HuH-7 (cell line): ENCODE measurements at regions not wholly inside any gene's neighbourhood (a gene's known extent, or its start where the extent isn't known, plus 50 kb on each side); places are given as distances from the start of the nearest gene placed in this dataset.
"Not testable (repeated sequence)": the region's sequence is repeated elsewhere in the genome, so short reads cannot be mapped to it uniquely, and the experiment has no call there.

Source experiments
- DNase-seq: peaks from one replicate; pipeline ENCODE4 v3.0.0; 2011; ENCODE audit warnings: low spot score

- DNase-seq: no peak
Measured at GRCh38 chr1:60268451-60268850, 194.9 kb upstream of the C1orf87 start.

DNA sequence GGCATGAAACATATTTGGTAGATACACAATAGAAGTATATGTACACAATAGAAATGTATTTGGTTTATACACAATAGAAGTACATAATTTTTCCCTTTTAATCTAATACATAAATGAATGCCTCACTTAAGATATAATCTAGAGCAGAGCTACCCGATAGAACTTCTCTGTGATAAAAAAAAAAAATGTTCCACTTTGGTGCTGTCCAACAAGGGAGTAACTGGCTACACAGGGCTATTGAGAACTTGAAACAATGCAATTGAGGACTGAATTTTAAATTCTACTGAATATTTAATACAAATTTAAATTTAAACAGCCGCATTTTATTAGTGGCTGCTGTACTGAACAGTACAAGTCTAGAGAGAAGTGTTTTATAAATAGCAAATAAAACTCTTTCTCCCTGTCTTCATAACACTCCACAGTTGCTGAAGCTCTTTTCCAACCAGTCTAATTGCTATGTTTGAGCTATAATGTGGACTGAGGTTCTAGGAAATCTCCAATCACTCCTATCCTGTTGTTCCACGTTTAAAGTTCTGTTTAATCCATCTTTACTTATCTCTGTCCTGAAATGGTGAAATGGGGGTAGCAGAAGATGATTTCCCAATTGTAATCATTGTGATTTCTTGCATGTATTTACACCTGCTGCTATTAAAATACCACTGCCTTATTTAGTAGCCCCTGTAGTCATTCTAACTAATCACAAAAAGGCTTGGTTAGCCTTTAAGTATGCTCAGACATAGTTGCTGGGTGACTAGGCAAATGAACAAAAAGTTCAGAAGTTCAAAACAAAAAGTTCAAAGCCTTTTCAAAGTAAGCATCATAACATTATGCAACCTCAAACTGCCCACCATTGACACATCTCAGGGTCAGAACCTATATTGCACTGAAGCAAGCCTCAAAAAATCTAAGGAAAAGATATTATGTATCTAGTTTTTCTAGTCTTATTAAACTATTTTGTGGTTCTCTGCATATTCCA is 192.3 kb upstream of the C1orf87 start:
- DNase-seq: peak; percentile 28

GRCh38 chr1:60262701-60263100 is 189.1 kb upstream of the C1orf87 start:
- DNase-seq: no peak

- DNase-seq: no peak
Measured at GRCh38 chr1:60257531-60257930, 184.0 kb upstream of the C1orf87 start.

DNA sequence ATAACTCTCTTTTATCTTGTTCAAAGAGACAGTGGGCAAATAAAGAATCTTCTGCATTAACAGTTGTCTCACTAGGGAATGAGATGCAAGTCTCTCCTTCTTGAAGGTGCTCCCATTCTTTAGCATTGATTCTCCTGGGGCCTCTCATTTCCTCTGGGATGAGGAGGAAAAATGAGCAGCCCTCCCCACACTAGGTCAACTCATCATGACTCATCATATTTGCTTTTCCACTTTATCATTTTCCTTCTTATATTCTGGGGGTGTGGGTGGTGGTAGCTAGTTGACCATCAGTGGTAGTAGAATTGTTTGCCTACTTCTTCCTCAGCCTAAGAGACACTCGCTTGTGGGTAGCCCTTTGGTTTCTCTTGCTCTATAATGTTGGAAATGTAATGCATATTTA is 182.0 kb upstream of the C1orf87 start:
- no peak for DNase-seq

DNA sequence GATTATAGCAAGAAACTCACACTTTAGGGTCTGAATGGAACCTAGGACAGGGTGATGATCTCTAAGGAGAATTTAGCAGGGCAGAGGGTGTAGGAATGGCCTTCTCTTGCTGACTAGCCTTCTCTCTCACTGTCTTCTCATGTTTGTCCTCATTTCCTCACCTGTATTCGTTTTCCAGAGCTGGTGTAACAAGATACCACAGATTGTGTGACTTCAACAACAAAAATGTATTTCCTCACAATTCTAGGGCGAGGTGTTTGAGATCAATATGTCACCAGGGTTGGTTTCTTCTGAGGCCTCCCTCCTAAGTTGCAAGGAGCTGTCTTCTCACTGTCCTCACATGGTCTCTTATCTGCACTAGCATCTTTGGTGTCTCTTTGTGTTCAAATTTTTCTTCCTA is 177.9 kb upstream of the C1orf87 start:
- DNase-seq: no peak

DNA sequence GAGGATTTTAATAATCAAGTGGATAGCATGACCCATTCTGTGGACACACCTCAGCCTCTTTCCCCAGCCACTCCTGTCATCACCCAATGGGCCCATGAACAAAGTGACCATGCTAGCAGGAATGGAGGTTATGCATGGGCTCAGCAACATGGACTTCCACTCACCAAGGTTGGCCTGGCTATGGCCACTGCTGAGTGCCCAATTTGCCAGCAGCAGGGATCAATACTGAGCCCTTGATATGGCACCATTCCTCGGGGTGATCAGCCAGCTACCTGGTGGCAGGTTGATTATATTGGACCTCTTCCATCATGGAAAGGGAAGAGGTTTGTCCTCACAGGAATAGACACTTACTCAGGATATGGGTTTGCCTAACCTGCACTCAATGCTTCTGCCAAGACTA is 173.9 kb upstream of the C1orf87 start:
- DNase-seq: not testable (repeated sequence)

GRCh38 chr1:60245324-60245723 is 171.8 kb upstream of the C1orf87 start:
- no peak for DNase-seq

DNA sequence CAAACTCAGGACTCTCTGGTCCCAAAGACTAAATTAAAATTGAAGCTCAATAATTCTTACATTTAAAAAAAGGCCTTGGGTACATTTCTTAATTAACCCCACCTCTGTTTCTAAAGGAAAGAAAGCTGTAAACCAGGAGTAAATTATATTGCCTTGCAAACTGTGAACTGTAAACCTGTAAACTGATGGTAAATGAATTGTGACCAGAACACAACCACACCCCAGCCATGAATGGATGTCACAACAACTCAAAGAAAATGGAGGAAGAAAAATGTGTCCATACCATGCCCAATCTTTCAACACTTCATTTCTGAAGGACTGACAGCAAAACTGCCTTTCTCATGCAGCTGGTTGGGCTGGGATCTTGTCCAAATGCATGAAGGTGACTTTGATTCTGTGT is 171.3 kb upstream of the C1orf87 start:
- DNase-seq: no peak

GRCh38 chr1:60235275-60235674 is 161.7 kb upstream of the C1orf87 start:
- DNase-seq: no peak

- no peak for DNase-seq
Measured at GRCh38 chr1:60234776-60235175, 161.2 kb upstream of the C1orf87 start.

GRCh38 chr1:60229821-60230220 is 156.3 kb upstream of the C1orf87 start:
- no peak for DNase-seq

- DNase-seq: no peak
Measured at GRCh38 chr1:60228041-60228491, 154.5 kb upstream of the C1orf87 start.

- no peak for DNase-seq
Measured at GRCh38 chr1:60227601-60228000, 154.0 kb upstream of the C1orf87 start.

GRCh38 chr1:60225486-60225885 is 151.9 kb upstream of the C1orf87 start:
- no peak for DNase-seq

GRCh38 chr1:60224523-60224922 is 151.0 kb upstream of the C1orf87 start:
- no peak for DNase-seq

DNA sequence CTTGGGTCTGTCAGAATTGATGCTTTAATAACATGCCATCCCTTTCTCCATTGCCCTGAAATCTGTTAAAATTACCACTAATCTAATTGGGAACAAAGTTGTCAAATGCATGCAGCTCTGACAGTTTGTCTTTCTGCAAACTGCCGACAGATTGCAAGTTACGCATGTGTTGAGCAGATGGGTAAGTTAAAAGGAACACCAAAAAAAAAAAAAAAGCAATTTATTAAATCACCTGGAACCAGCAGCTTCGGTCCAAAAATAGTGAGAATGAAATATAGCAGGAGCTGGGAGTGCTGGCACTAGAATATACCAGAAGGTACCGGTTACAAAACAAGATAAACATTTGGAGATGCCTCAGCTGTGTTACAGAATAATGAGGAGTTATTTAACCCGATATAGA is 149.6 kb upstream of the C1orf87 start:
- no peak for DNase-seq

DNA sequence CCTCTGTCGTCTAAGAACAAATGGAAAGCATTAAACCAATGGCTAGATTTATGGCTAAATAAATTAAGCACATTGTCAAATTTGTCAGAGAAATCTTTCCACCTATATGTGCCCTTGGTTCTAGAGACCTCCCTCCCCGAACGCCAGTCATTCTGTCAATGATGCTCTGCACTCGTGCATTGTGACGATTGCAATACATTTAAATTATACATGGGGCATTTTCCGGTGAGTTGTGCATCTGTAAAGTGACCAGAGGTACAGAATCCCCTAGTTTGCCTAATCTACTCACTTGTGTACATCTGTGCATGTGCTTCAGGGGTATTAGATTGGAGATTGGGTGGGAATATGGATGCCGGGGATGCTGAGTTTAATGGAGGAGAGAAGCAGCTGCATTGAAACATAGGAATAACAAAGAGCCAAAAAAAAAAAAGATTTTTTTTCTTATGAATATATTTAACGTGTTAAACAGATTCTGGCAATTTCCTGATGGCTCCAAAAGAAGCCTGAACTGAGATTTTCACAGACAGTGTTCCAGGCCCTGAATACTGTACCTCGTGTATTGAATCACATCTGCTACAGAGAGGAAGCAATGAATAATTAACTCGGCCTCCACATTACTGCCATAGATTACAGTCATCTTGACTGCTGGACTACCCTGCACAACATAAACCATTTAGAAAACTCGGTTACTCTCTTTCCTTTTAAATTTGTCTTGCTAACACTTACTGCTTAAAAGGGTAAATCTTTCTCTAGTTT is 149.0 kb upstream of the C1orf87 start:
- no peak for DNase-seq

GRCh38 chr1:60213253-60213652 is 139.7 kb upstream of the C1orf87 start:
- no peak for DNase-seq

DNA sequence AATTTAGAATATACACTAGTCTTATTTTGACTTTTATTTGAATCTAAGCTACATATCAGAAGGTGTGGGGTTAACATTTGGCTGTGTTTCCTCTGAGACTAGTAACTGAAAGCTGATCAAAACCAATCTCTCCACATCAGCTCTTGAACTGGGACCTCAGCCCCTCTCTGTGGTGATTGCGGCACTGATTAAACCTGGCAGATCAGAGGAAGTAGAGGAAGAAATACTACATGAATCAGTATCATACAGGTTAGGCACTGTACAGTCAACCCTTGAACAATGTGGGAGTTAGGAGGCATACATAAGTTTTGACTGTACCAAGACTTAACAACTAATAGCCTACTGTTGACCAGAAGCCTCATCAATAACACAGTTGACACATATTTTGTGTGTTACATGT is 122.5 kb upstream of the C1orf87 start:
- no peak for DNase-seq

DNA sequence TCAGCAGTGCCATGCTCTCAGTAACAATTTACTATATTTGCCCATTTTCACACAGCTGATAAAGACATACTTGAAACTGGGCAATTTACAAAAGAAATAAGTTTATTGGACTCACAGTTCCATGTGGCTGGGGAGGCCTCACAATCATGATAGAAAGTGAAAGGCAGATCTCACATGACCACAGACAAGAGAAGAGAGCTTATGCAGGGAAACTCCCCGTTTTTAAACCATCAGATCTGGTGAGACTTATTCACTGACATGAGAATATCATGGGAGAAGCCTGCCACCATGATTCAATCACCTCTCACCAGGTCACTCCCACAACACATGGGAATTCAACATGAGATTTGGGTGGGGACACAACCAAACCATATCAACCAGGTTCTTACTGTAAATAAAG is 112.1 kb upstream of the C1orf87 start:
- no peak for DNase-seq

- DNase-seq: no peak
Measured at GRCh38 chr1:60184521-60184920, 111.0 kb upstream of the C1orf87 start.
